KBM-7 (cell line): ENCODE measurements at regions not wholly inside any gene's neighbourhood (a gene's known extent, or its start where the extent isn't known, plus 50 kb on each side); places are given as distances from the start of the nearest gene placed in this dataset.

ENCODE experiments used
- DNase-seq: peaks from one replicate; pipeline ENCODE4 v3.0.0-alpha.2; 2015
- in situ Hi-C: fragments of 300-500 bp; cut with MboI; formaldehyde crosslinking; loops from 2 replicates; pipeline ENCODE4 v1.14.3; 2020; ENCODE audit warnings: low sequenced_read_pairs, low pct_unique_long_range_greater_than_20kb, mixed read lengths

DNA sequence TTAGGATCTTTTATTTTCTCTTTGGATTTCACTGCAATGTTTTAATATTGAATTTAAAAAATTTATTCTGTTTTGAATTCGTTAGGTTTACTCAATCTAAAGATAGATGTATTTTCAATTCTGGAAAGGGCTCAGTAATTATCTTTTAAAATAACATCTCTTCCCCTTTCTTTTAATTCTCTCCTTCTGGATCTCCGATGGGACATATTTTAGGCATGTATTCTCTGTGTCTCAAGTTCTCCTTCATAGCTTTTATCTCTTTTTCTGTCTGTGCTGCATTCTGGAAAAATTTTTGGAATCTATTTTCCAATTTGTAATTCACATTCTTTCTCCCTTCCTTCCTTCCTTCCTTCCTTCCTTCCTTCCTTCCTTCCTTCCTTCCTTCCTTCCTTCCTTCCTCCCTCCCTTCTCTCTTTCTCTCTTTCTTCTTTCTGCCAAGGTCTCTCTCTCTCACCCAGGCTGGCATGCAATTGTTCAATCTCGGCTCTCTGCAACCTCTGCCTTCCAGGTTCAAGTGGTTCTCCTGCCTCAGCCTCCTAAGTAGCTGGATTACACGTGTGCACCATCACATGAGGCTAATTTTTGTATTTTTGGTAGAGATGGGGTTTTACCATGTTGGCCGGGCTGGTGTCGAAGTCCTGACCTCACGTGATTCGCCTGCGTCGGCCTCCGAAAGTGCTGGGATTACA lies 98.5 kb upstream of the CTTNBP2 start:
- no peak for DNase-seq
- in situ Hi-C loops = no loop called here

DNA sequence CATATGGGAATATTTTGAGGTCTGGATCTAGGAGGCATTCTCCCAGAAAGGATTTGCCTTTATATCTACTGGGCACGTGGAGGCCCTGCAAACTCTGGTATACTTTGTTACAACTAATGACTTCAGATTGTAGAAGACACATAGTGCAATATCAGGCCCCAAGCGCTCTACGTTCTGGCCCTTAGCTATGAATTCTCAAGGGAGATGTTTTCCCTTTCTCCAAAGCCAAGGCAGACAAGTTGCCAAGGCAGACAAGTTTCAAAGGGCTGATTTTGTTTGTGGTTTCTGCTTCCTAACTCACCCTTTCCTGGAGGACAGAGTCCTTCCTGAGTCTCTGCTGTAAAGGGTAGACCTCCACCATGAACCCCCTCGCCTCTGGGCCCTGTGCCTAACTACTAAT lies 99.4 kb upstream of the CTTNBP2 start:
- DNase-seq = no peak
- in situ Hi-C loops = no loop called here

DNA sequence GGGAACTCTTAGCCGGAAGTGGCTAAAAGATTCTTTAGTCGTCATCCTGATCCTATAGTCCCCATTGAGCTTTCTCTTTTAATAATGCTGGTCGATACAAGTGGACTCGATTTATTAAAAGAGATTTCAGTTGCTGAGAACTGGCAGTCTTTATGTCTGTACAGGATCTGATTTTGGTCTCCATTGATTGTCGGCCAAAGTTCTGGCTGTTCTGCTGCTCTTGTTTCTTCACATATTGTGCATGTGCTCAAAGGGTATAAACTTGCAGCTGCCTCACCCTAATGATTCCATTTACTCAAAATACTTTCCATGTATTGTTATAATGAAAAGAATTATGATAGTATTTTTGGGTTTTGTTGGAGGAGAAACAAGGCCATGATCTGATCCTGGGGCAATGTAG lies 100.7 kb upstream of the CTTNBP2 start:
- no peak for DNase-seq
- in situ Hi-C loops = no loop called here

DNA sequence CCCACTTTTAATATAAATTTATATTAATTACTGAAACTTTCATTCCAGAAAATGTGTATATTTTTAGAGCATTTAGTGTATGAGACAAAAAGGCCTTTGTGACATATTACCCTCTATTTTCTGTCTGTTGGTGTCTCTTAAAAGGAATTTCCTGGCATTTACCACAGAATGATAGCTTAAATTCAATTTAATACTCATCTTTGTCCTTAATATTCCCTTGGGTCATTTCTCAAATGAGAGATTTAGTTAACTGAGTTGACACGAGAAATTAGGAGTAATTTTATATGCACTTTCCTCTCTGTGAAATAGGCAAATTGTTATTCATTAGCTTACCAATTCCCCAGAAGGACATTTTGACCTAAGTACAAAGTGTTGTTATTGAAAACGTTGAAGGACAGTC lies 101.7 kb upstream of the CTTNBP2 start:
- in situ Hi-C loops = no loop called here

GRCh38 chr7:117975476-117975875 lies 102.2 kb upstream of the CTTNBP2 start:
- in situ Hi-C loops = no loop called here
- no peak for DNase-seq

More for the DNA sequence above, 101.7 kb upstream of the CTTNBP2 start:
- DNase-seq = no peak

GRCh38 chr7:117979954-117980497 lies 106.8 kb upstream of the CTTNBP2 start:
- in situ Hi-C loops = no loop called here
- no peak for DNase-seq

DNA sequence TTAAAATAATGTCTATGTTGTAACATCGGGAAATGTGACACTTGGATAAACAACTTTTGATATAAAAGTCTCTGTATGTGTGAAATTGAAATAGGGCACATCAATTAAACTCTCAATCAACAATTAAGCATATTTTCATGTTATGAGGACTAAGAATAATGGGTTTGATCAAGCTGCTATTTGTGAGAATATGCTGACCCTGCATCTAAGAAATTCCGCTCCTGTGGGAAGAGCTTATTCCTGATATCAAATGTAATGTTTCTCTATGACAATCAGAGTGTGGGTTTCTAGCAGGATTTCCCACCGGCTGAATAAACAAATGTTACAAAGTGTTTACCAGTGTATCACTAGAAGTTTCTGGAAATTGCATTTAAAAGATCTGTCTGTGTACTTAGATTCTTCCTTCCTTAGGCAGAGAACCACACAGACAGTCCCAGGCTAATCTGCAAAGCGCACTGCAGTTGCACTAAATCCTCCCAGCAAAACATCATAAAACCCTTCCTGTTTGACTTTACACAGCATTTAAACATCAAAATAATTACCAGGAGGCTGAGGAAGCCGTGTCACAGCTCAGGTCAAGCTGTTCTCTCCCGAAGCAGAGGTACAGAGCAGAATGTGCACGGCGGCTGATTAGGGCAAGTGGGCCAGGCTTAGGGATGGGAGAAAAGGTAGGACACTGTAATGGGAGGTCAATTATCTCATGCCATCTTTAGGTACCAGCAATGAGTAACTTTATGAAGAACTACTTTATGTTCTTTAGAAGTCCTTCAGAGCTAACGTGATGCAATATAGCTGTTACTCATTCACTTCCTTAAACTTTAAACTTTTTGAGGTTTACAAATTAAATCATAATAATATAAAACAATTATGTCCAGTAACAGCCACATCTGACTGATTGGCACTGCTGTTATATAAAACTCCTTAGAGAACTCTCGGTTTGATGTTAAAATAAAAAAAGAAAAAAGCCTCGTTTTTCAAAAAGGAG lies 109.1 kb upstream of the CTTNBP2 start:
- in situ Hi-C loops = no loop called here

DNA sequence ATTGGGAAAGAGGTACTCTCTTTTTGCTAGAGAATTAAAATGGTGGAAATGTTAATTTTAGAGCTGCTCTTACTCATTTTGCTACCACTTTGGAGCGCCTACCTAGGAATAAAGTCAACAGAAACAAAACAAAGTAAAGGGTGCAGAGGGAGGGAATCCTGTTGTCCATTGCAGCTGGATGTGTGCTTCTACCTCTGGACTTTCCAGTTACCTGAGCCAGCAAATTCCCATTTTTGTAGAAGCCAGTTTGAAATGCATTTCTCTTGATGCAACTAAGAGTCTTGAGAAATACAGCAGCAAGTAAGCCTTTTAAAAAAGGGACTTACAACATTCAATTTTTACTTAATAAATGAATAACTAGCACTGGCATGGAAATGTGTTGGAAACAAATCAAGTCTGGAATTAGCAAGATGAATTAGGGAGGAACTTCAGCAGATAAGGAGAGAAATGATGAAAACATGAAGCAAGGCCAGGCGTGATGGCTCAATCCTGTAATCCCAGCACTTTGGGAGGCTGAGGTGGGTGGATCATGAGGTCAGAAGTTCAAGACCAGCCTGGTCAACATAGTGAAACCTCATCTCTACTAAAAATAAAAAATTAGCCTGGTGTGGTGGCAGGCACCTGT lies 113.5 kb upstream of the CTTNBP2 start:
- DNase-seq = no peak
- in situ Hi-C loops = no loop called here

More for the DNA sequence above, 109.1 kb upstream of the CTTNBP2 start:
- DNase-seq = peak; percentile 35

GRCh38 chr7:117990834-117991233 lies 117.6 kb upstream of the CTTNBP2 start:
- DNase-seq = no peak
- in situ Hi-C loops = no loop called here

GRCh38 chr7:117992635-117993376 lies 119.6 kb upstream of the CTTNBP2 start:
- in situ Hi-C loops = no loop called here
- DNase-seq = no peak

DNA sequence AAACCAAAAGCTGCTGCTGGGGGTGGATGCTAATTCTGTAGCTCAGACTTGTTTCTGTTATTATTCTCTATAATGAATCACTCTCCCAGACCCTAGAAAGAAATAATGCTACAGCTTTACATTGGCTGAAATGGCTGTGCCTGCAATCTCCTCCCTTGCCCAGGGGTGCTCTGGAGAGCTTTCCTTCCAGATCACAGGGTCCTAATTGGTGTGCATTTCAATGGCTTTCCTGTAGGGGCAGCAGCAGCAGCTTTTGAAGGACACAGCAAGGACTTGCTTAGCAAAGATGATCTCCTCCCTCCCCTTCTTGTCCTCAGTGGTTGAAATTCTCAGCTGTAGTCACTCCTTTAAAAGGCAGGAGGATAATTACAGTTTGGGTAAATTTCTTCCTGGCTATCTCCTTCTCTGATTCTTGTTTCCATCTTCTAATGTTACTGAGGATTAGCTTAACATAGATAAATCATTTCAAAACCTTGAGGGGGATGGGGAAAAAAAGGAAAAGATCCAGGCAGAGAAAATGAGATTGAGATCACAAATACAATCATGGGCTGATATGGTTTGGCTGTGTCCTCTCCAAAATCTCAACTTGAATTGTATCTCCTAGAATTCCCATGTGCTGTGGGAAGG lies 120.2 kb upstream of the CTTNBP2 start:
- in situ Hi-C loops = no loop called here
- DNase-seq = peak; percentile 59

- peak; percentile 15 for DNase-seq
- in situ Hi-C loops = no loop called here
Observed at GRCh38 chr7:117995850-117996650, 122.8 kb upstream of the CTTNBP2 start.

GRCh38 chr7:117997862-117998825 lies 124.9 kb upstream of the CTTNBP2 start:
- in situ Hi-C loops = no loop called here
- no peak for DNase-seq

DNA sequence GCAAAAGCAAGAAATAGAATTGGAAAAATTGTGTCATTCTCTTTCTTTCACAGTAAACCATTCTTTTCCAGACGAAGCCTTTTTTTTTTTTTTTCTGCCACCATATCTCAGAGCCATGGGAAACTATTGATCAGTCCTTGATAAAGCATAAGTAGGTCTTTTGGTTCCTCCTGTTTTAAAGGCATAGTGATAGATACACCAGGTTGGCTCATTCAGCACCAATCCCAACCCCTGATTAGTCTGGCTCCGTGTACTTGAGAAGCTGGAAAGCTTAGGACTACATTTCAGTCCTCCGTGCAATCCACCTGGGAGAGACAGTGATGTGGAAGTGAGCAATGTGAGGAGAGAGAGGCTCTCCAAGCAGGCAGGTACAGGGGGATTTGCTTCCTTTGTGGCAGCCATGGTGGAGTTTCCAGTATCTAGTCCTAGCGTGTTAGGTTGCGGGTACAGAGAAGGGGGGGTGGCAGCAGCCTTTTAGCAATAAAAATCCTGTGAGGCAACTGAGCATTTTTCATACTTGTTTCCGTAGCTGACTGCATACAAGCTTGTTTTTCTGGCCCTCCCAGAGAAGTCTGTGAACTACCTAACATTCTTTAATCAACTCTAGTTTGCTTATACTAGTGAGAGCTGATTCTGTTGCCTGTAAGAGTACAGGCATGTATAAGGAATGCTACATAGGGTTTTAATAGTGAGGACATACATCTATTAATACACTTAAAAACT lies 127.4 kb upstream of the CTTNBP2 start:
- DNase-seq = no peak
- in situ Hi-C loops = no loop called here

- DNase-seq = peak; percentile 14
- in situ Hi-C loops = no loop called here
Observed at GRCh38 chr7:118003476-118003875, 130.2 kb upstream of the CTTNBP2 start.

GRCh38 chr7:118005026-118005425 lies 131.8 kb upstream of the CTTNBP2 start:
- in situ Hi-C loops = no loop called here

More at GRCh38 chr7:118005026-118005425, 131.8 kb upstream of the CTTNBP2 start:
- no peak for DNase-seq
